ENCODE measurements at regions not wholly inside any gene's neighbourhood (a gene's known extent, or its start where the extent isn't known, plus 50 kb on each side); places are given as distances from the start of the nearest gene placed in this dataset.

DNA sequence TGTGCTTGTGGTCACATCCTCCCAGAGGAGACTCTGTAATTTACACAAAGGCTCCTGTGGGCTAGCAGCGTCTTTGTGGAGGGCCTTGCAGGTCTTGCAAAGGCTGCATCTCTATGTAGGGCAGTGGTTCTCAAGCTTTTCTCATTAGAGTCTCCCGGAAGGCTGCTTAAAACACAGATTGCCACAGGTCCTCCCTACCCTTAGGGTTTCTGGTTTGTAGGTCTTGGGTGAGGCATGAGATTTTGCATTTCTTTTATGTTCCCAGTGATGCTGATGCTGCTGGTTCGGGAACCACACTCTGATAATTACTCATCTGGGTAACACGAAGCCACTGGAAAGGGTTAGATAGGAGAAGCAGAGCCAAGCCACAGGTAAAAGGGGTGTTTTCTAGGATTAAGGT lies 151.3 kb upstream of the ZBED5 start:
- Histone ChIP-seq H3K27me3 (ENCODE audit: insufficient read depth, poor library complexity, severe bottlenecking) (no peaks in the 10 kb centered on the region), H3K27ac (ENCODE audit: poor library complexity, severe bottlenecking) (no peak overlapping the region), H3K4me1 (ENCODE audit: insufficient read depth, poor library complexity, severe bottlenecking) (no peaks in the 10 kb centered on the region)

GRCh38 chr11:11004069-11004468 lies 146.2 kb upstream of the ZBED5 start:
- Histone ChIP-seq H3K9me3 (ENCODE audit: severe bottlenecking) (no peaks in the 10 kb centered on the region), H3K27ac (ENCODE audit: poor library complexity, severe bottlenecking) (no peak overlapping the region), H3K36me3 (ENCODE audit: low read depth) (no peaks in the 10 kb centered on the region), H3K4me3 (ENCODE audit: severe bottlenecking) (no peak overlapping the region), H3K4me1 (ENCODE audit: insufficient read depth, poor library complexity, severe bottlenecking) (no peaks in the 10 kb centered on the region), H3K27me3 (ENCODE audit: insufficient read depth, poor library complexity, severe bottlenecking) (peaks cover 3% of the 10 kb centered on the region)
- no peak for DNase-seq (ENCODE audit: low spot score)
- TF ChIP-seq, protein P1, sequence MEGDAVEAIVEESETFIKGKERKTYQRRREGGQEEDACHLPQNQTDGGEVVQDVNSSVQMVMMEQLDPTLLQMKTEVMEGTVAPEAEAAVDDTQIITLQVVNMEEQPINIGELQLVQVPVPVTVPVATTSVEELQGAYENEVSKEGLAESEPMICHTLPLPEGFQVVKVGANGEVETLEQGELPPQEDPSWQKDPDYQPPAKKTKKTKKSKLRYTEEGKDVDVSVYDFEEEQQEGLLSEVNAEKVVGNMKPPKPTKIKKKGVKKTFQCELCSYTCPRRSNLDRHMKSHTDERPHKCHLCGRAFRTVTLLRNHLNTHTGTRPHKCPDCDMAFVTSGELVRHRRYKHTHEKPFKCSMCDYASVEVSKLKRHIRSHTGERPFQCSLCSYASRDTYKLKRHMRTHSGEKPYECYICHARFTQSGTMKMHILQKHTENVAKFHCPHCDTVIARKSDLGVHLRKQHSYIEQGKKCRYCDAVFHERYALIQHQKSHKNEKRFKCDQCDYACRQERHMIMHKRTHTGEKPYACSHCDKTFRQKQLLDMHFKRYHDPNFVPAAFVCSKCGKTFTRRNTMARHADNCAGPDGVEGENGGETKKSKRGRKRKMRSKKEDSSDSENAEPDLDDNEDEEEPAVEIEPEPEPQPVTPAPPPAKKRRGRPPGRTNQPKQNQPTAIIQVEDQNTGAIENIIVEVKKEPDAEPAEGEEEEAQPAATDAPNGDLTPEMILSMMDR (IDR thresholded peaks at IDR 0.05; ENCODE audit: poor library complexity, severe bottlenecking) = no peak
- no peak for ATAC-seq (ENCODE audit: low read depth)

More for the DNA sequence above, 151.3 kb upstream of the ZBED5 start:
- no peaks in the 10 kb centered on the region for H3K36me3 ChIP-seq (ENCODE audit: low read depth)
- TF ChIP-seq, protein P1 (IDR thresholded peaks at IDR 0.05; ENCODE audit: poor library complexity, severe bottlenecking) = no peak
- H3K4me3 ChIP-seq (ENCODE audit: severe bottlenecking) = no peak overlapping the region
- DNase-seq (ENCODE audit: low spot score) = no peak
- ATAC-seq (ENCODE audit: low read depth) = no peak
- no peaks in the 10 kb centered on the region for H3K9me3 ChIP-seq (ENCODE audit: severe bottlenecking)

DNA sequence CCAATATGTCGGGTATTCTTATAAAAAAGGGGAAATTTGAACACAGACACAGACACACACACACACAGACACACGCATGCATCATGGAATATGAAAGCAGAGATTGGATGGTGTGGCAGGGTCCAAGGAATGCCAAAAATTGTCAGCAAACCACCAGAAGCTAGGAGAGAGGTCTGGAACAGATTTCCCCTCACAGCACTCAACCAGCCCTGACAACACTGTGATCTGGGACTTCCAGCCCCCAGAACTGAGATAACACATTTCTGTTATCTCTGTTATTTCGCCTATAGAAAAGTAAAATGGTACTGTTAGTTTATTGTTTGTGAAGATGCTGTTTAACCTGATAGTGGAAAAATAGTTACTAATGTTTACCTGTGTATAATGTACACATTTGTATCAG lies 145.4 kb upstream of the ZBED5 start:
- TF ChIP-seq, protein P1 (IDR thresholded peaks at IDR 0.05; ENCODE audit: poor library complexity, severe bottlenecking) = no peak
- ATAC-seq (ENCODE audit: low read depth) (no peak), DNase-seq (ENCODE audit: low spot score) (no peak)
- Histone ChIP-seq H3K4me3 (ENCODE audit: severe bottlenecking) (no peak overlapping the region), H3K4me1 (ENCODE audit: insufficient read depth, poor library complexity, severe bottlenecking) (no peaks in the 10 kb centered on the region), H3K9me3 (ENCODE audit: severe bottlenecking) (no peaks in the 10 kb centered on the region), H3K36me3 (ENCODE audit: low read depth) (no peaks in the 10 kb centered on the region), H3K27me3 (ENCODE audit: insufficient read depth, poor library complexity, severe bottlenecking) (peaks cover 3% of the 10 kb centered on the region), H3K27ac (ENCODE audit: poor library complexity, severe bottlenecking) (no peak overlapping the region)

DNA sequence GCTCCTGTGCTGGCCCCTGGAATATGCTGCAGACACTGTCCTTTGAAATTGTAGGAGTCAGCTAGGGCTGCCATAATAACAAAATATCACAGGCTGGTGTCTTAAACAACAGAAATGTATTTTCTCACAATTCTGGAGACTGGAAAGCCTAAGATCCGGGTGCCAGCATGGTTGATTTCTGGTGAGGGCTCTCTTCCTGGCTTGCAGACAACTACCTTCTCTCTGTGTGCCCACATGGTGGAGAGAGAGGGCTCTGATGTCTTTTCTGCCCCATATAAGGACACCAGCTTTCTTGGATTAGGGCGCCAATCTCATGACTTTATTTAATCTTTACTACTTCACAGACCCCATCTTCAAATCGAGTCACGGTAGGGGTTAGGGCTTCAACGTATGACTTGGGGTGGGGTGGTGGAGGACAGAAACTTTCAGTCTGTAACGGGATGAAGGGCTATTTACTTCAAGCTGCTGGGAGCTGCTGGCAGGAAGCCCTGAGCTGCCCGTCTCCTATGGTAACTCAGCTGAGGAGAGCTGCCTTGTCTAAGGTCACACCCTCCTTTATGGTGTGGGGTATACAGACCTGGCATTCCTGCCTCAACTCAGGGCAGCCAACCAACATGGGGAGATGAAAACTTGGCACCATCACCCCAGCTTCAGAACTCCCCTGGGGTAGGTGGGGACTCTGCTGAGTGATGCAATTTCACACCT lies 142.9 kb upstream of the ZBED5 start:
- Histone ChIP-seq H3K9me3 (ENCODE audit: severe bottlenecking) (no peaks in the 10 kb centered on the region), H3K36me3 (ENCODE audit: low read depth) (no peaks in the 10 kb centered on the region), H3K27ac (ENCODE audit: poor library complexity, severe bottlenecking) (no peak overlapping the region), H3K4me1 (ENCODE audit: insufficient read depth, poor library complexity, severe bottlenecking) (no peaks in the 10 kb centered on the region), H3K4me3 (ENCODE audit: severe bottlenecking) (no peak overlapping the region), H3K27me3 (ENCODE audit: insufficient read depth, poor library complexity, severe bottlenecking) (peaks cover 3% of the 10 kb centered on the region)
- TF ChIP-seq, protein P1 (IDR thresholded peaks at IDR 0.05; ENCODE audit: poor library complexity, severe bottlenecking) = no peak
- ATAC-seq (ENCODE audit: low read depth) (no peak), DNase-seq (ENCODE audit: low spot score) (no peak)

DNA sequence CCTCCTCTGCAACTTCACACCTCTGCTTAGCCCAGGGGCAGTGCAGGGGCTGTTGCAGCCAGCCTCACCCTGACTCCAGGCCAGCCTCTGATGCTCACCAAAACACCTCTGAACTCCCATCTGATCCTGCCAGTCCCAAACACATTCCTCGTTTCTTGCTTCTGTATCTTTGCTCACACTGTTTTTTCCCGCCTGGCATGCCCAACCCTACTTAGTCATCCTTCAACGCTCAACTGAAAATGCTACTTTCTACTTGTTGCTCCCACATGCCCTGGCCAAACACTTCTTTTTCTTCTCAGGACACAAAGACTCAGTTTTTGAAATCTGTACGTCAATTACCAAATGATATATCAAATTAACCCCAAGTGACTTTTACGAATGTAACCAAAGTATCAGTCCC lies 140.8 kb upstream of the ZBED5 start:
- TF ChIP-seq, protein P1 (IDR thresholded peaks at IDR 0.05; ENCODE audit: poor library complexity, severe bottlenecking) = no peak
- no peak for DNase-seq (ENCODE audit: low spot score)
- H3K27ac ChIP-seq (ENCODE audit: poor library complexity, severe bottlenecking) = no peak overlapping the region
- no peaks in the 10 kb centered on the region for H3K9me3 ChIP-seq (ENCODE audit: severe bottlenecking)
- H3K4me1 ChIP-seq (ENCODE audit: insufficient read depth, poor library complexity, severe bottlenecking) = no peaks in the 10 kb centered on the region
- no peak for ATAC-seq (ENCODE audit: low read depth)
- no peak overlapping the region for H3K4me3 ChIP-seq (ENCODE audit: severe bottlenecking)
- peaks cover 3% of the 10 kb centered on the region for H3K27me3 ChIP-seq (ENCODE audit: insufficient read depth, poor library complexity, severe bottlenecking)
- no peaks in the 10 kb centered on the region for H3K36me3 ChIP-seq (ENCODE audit: low read depth)
